Adrenal gland (tissue), 5 donors: ENCODE measurements at regions not wholly inside any gene's neighbourhood (a gene's known extent, or its start where the extent isn't known, plus 50 kb on each side); places are given as distances from the start of the nearest gene placed in this dataset.

Experiments
- CTCF ChIP-seq, 6 experiments: fragments of 450-650 bp in 4 of 6; fragments of 200-600 bp in 2 of 6; sonication (generic) in 1 of 6; IDR thresholded peaks; 1 replicate in 5 of 6; 2 replicates in 1 of 6; pipeline versions ENCODE4 v1.5.1 to v1.8.0; 2016 to 2021; ENCODE audit warnings: antibody characterized with exemption in 6 of 6, mild to moderate bottlenecking in 2 of 6, moderate library complexity in 1 of 6
- POLR2A ChIP-seq, 2 donors: fragments of 450-650 bp; IDR thresholded peaks; one replicate each; pipeline ENCODE4 v1.6.1; 2017; ENCODE audit warnings: antibody characterized with exemption in 2 of 2, mild to moderate bottlenecking in 2 of 2, moderate library complexity in 1 of 2
- donor health status: DM: no; HTN: no; CAD: no.

- TF ChIP-seq CTCF (IDR thresholded peaks at IDR 0.05) (no peak), POLR2A (IDR thresholded peaks at IDR 0.05) (no peak)
Measured at GRCh38 chr12:65649126-65649525, 175.2 kb upstream of the HMGA2 start.
